Endothelial cell of umbilical vein (primary cell): ENCODE measurements at regions not wholly inside any gene's neighbourhood (a gene's known extent, or its start where the extent isn't known, plus 50 kb on each side); places are given as distances from the start of the nearest gene placed in this dataset.

Experiments used
- BruUV-seq: library from RNA; stranded (reverse); fragments of 400-500 nt; replicated peaks from 2 replicates; lab custom pipeline; 2021; lab: Mats Ljungman, UMichigan
- CTCF ChIA-PET: fragments of 300-600, 350-600 bp; sonication (Branson Sonifier 250); formaldehyde crosslinking; loops from one replicate; lab custom pipeline; 2021; ENCODE audit warnings: antibody characterized with exemption, inconsistent platforms; lab: Charles Lee
- POLR2A ChIA-PET: fragments of 300-600, 350-600 bp; sonication (Branson Sonifier 250); formaldehyde crosslinking; loops from one replicate; lab custom pipeline; 2021; ENCODE audit warnings: antibody characterized with exemption, inconsistent platforms; lab: Charles Lee
- DNase-seq: peaks from one replicate; pipeline ENCODE4 v3.0.0-alpha.2; 2011; ENCODE audit warnings: low read depth, low spot score
- FAIRE-seq: peaks from 2 replicates; lab custom pipeline; 2011; peaks lifted over from hg19 to GRCh38; lab: Jason Lieb, UNC
- H2AFZ ChIP-seq: 2 replicates; pipeline ENCODE4 v1.6.0; 2012; ENCODE audit warnings: low read depth, low read length, control low read depth, inconsistent platforms
- H3K27ac ChIP-seq: 2 replicates; pipeline ENCODE4 v1.5.1; 2011; ENCODE audit warnings: low read depth, mild to moderate bottlenecking, control low read depth, low read length, moderate library complexity; ENCODE audit not compliant: insufficient read depth
- H3K27me3 ChIP-seq, 2 experiments: 2 replicates each; pipeline versions ENCODE4 v1.6.0 to v1.6.1; 2011; ENCODE audit warnings: low read length in 2 of 2, mixed read lengths in 1 of 2; ENCODE audit not compliant: control insufficient read depth in 2 of 2, insufficient read depth in 2 of 2
- H3K36me3 ChIP-seq, 2 experiments: 2 replicates in 1 of 2; 3 replicates in 1 of 2; pipeline ENCODE4 v1.5.1; 2011; ENCODE audit warnings: low read length in 2 of 2, mild to moderate bottlenecking in 1 of 2, moderate library complexity in 1 of 2; ENCODE audit not compliant: control insufficient read depth in 2 of 2, insufficient read depth in 2 of 2; ENCODE audit errors: extremely low read depth in 1 of 2
- H3K4me1 ChIP-seq: 3 replicates; pipeline ENCODE4 v1.5.1; 2011; ENCODE audit warnings: mild to moderate bottlenecking, low read length; ENCODE audit not compliant: control insufficient read depth, insufficient read depth; ENCODE audit errors: extremely low read depth
- H3K4me2 ChIP-seq: 2 replicates; pipeline ENCODE4 v1.6.1; 2011; ENCODE audit warnings: low read length, control low read depth, mixed read lengths; ENCODE audit not compliant: insufficient read depth
- H3K4me3 ChIP-seq, 3 experiments: fragments of 200-600 bp in 1 of 3; sonication (generic), shearing (Covaris generic) in 1 of 3; replicated peaks in 1 of 3; 2 replicates each; pipeline ENCODE4 v1.5.1; 2011 to 2016; ENCODE audit warnings: control low read depth in 3 of 3, low read length in 3 of 3, mild to moderate bottlenecking in 2 of 3, inconsistent platforms in 1 of 3, low read depth in 1 of 3, moderate library complexity in 1 of 3; ENCODE audit not compliant: insufficient read depth in 1 of 3
- H3K79me2 ChIP-seq: 2 replicates; pipeline ENCODE4 v1.6.0; 2012; ENCODE audit warnings: low read length, inconsistent platforms; ENCODE audit not compliant: control insufficient read depth, insufficient read depth
- H3K9ac ChIP-seq: replicated peaks from 2 replicates; pipeline ENCODE3; 2011; ENCODE audit warnings: low read length, control low read depth; ENCODE audit not compliant: insufficient read depth; ENCODE audit errors: extremely low read depth
- H3K9me1 ChIP-seq: replicated peaks from 3 replicates; pipeline ENCODE4 v1.6.0; 2011; ENCODE audit warnings: mild to moderate bottlenecking, low read length; ENCODE audit not compliant: control insufficient read depth, insufficient read depth; ENCODE audit errors: extremely low read depth
- H3K9me3 ChIP-seq: replicated peaks from 2 replicates; pipeline ENCODE4 v1.5.1; 2012; ENCODE audit warnings: low read length, inconsistent platforms; ENCODE audit not compliant: control insufficient read depth, insufficient read depth
- H4K20me1 ChIP-seq: replicated peaks from 2 replicates; pipeline ENCODE3; 2011; ENCODE audit warnings: mild to moderate bottlenecking, low read length; ENCODE audit not compliant: control insufficient read depth, insufficient read depth; ENCODE audit errors: extremely low read depth
- CTCF ChIP-seq, 2 donors: IDR thresholded peaks; 1 replicate in 1 of 2; 2 replicates in 1 of 2; pipeline ENCODE4 v1.5.1; 2011; ENCODE audit warnings: low read length in 2 of 2, mild to moderate bottlenecking in 2 of 2, moderate library complexity in 2 of 2, control low read depth in 1 of 2, inconsistent platforms in 1 of 2, low read depth in 1 of 2; ENCODE audit not compliant: insufficient read depth in 1 of 2; ENCODE audit errors: extremely low read depth in 1 of 2
- EZH2 ChIP-seq: IDR thresholded peaks from 2 replicates; pipeline ENCODE4 v1.6.1; 2012; ENCODE audit warnings: borderline replicate concordance, low read depth, mild to moderate bottlenecking, moderate library complexity, low read length, inconsistent platforms; ENCODE audit not compliant: severe bottlenecking
- FOS ChIP-seq: IDR thresholded peaks from 2 replicates; pipeline ENCODE4 v1.6.1; 2011; ENCODE audit warnings: mild to moderate bottlenecking, low read length, moderate library complexity, borderline replicate concordance; ENCODE audit not compliant: insufficient read depth
- GATA2 ChIP-seq: IDR thresholded peaks from 2 replicates; pipeline ENCODE4 v1.7.0; 2011; ENCODE audit warnings: low read depth, mild to moderate bottlenecking, moderate library complexity, mixed read lengths, low read length; ENCODE audit not compliant: insufficient read length, insufficient read depth
- JUN ChIP-seq: IDR thresholded peaks from 2 replicates; pipeline ENCODE4 v1.6.1; 2011; ENCODE audit warnings: borderline replicate concordance, low read depth; ENCODE audit not compliant: insufficient read length, insufficient read depth
- MAX ChIP-seq: IDR thresholded peaks from 2 replicates; pipeline ENCODE4 v1.6.1; 2011; ENCODE audit not compliant: insufficient read depth, insufficient read length
- MYC ChIP-seq: IDR thresholded peaks from one replicate; pipeline ENCODE4 v1.6.1; 2011; ENCODE audit warnings: mild to moderate bottlenecking, low read depth, low read length
- POLR2A ChIP-seq: IDR thresholded peaks from 2 replicates; pipeline ENCODE4 v1.6.1; 2012; ENCODE audit warnings: low read depth, mild to moderate bottlenecking, control low read depth, low read length
- POLR2AphosphoS5 ChIP-seq: IDR thresholded peaks from 2 replicates; pipeline ENCODE4 v1.6.1; 2012; ENCODE audit warnings: low read depth, mild to moderate bottlenecking, control low read depth, low read length, moderate library complexity; ENCODE audit not compliant: insufficient read depth
- dilution Hi-C: fragments of 300-500 bp; cut with MboI; formaldehyde crosslinking; loops from one replicate; pipeline ENCODE4 v1.15.0; 2019; ENCODE audit warnings: low sequenced_read_pairs; ENCODE audit not compliant: extremely low pct_ligation_motif_present
- intact Hi-C: fragments of 100-400 bp; cut with micrococcal nuclease; formaldehyde crosslinking; loops from one replicate; pipeline ENCODE4 v1.10.0; 2022

DNA sequence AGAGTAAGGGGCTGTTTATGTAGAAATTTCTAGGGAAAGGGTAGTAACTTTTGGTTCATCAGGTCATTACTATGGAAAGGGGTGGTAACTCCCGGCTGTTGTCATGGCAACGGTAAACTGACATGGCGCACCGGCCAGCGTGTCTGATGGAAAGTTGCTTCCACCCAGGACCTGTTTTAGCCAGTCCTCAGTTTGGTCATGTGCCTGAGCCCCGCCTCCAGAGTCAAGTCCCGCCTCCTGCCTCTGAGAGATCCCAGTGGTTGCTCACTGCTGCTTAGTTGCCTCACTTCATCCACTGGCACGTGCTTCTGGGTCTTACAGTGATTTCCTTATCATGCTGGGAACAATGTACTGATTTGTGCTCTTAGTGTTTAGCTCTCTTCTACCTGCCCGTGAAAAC, 455.2 kb upstream of the ZNF507 start:
- Histone ChIP-seq H3K9me3 (peaks cover 3% of the 10 kb centered on the region), H3K9me1 (no peaks in the 10 kb centered on the region), H3K4me3 (no peak overlapping the region), H2AFZ (no peak overlapping the region), H3K27me3 (no peaks in the 10 kb centered on the region), H3K4me1 (no peaks in the 10 kb centered on the region), H4K20me1 (no peaks in the 10 kb centered on the region), H3K79me2 (no peaks in the 10 kb centered on the region), H3K9ac (no peak overlapping the region), H3K36me3 (no peaks in the 10 kb centered on the region), H3K4me2 (no peak overlapping the region), H3K27ac (no peak overlapping the region)
- FAIRE-seq: no peak
- TF ChIP-seq CTCF (IDR thresholded peaks at IDR 0.05; ENCODE audit: extremely low read depth in 1 of 2, insufficient read depth in 1 of 2, low read depth in 1 of 2, low read length in 2 of 2) (no peak), GATA2 (no peak), MYC (no peak), POLR2AphosphoS5 (no peak), FOS (no peak), EZH2 (no peak), MAX (no peak), POLR2A (no peak), JUN (no peak)
- intact Hi-C loops (no loop called here), dilution Hi-C loops (no loop called here)
- no peak for DNase-seq
- no TSS peak for BruUV-seq
- CTCF ChIA-PET: no interaction called here
- POLR2A ChIA-PET: no interaction called here
